ENCODE measurements at regions not wholly inside any gene's neighbourhood (a gene's known extent, or its start where the extent isn't known, plus 50 kb on each side); places are given as distances from the start of the nearest gene placed in this dataset.

- TF ChIP-seq POLR2A (IDR thresholded peaks at IDR 0.05) (no peak), CTCF (IDR thresholded peaks at IDR 0.05 in 8 of 11, conservative IDR thresholded peaks at IDR 0.05 in 3 of 11) (peak; percentile 14 to 80 (median 63)), POLR2AphosphoS5 (IDR thresholded peaks at IDR 0.05) (no peak)
These were observed 234.3 kb upstream of the ANKH start for GRCh38 chr5:15105799-15106393.

Data from spleen (tissue), 7 donors.